ENCODE measurements at regions not wholly inside any gene's neighbourhood (a gene's known extent, or its start where the extent isn't known, plus 50 kb on each side); places are given as distances from the start of the nearest gene placed in this dataset.

GRCh38 chr9:107756091-107756490 lies 266.5 kb upstream of the KLF4 start:
- Histone ChIP-seq H3K4me1 (ENCODE audit: insufficient read depth) (peaks cover 3% of the 10 kb centered on the region), H3K9me3 (no peaks in the 10 kb centered on the region), H3K27me3 (no peaks in the 10 kb centered on the region), H3K4me3 (no peak overlapping the region), H3K27ac (no peak overlapping the region), H3K36me3 (no peaks in the 10 kb centered on the region)
- TF ChIP-seq CTCF (IDR thresholded peaks at IDR 0.05) = no peak
- TF ChIP-seq EP300 (IDR thresholded peaks at IDR 0.05) = no peak
- TF ChIP-seq POLR2A (IDR thresholded peaks at IDR 0.05) = no peak
- 91 to 97% (median 97%) methylated on average over 1 of the region's 1 CpG for WGBS, 3 donors
- intact Hi-C loops (cut with DNase I) = no loop called here
- no peak for DNase-seq

GRCh38 chr9:107755246-107755645 lies 265.7 kb upstream of the KLF4 start:
- no peak overlapping the region for H3K27ac ChIP-seq
- 69 to 81% (median 74%) methylated on average over 4 of the region's 4 CpGs for WGBS, 3 donors
- no peaks in the 10 kb centered on the region for H3K27me3 ChIP-seq
- peaks cover 5% of the 10 kb centered on the region for H3K4me1 ChIP-seq (ENCODE audit: insufficient read depth)
- intact Hi-C loops (cut with DNase I) = no loop called here
- no peak overlapping the region for H3K4me3 ChIP-seq
- TF ChIP-seq EP300 (IDR thresholded peaks at IDR 0.05) = no peak
- no peak for TF ChIP-seq POLR2A (IDR thresholded peaks at IDR 0.05)
- TF ChIP-seq CTCF (IDR thresholded peaks at IDR 0.05) = no peak
- H3K9me3 ChIP-seq = no peaks in the 10 kb centered on the region
- no peak for DNase-seq
- H3K36me3 ChIP-seq = no peaks in the 10 kb centered on the region

GRCh38 chr9:107751567-107752210 lies 262.1 kb upstream of the KLF4 start:
- WGBS, 3 donors = 31 to 41% (median 40%) methylated on average over 5 of the region's 5 CpGs
- peak in 3 of 5 donors; percentile 28 to 35 (median 32) for DNase-seq
- Histone ChIP-seq H3K27me3 (no peaks in the 10 kb centered on the region), H3K9me3 (no peaks in the 10 kb centered on the region), H3K4me3 (no peak overlapping the region), H3K36me3 (no peaks in the 10 kb centered on the region), H3K27ac (peak overlapping the region; percentile 9 to 88), H3K4me1 (ENCODE audit: insufficient read depth) (peaks cover 13% of the 10 kb centered on the region)
- TF ChIP-seq CTCF (IDR thresholded peaks at IDR 0.05) = no peak
- no peak for TF ChIP-seq EP300 (IDR thresholded peaks at IDR 0.05)
- TF ChIP-seq POLR2A (IDR thresholded peaks at IDR 0.05) = no peak
- intact Hi-C loops (cut with DNase I) = loop anchor here in 1 of 4 donors (5.0 kb wide), 2 partner anchors 114 to 264 kb away; partner anchors contain the start of gene KLF4

GRCh38 chr9:107750741-107751566 lies 261.4 kb upstream of the KLF4 start:
- Histone ChIP-seq H3K27me3 (no peaks in the 10 kb centered on the region), H3K4me1 (ENCODE audit: insufficient read depth) (peaks cover 13% of the 10 kb centered on the region), H3K36me3 (no peaks in the 10 kb centered on the region), H3K4me3 (no peak overlapping the region), H3K27ac (peak overlapping the region; percentile 9 to 88), H3K9me3 (no peaks in the 10 kb centered on the region)
- intact Hi-C loops (cut with DNase I) = loop anchor here in 1 of 4 donors (5.0 kb wide), 2 partner anchors 114 to 264 kb away; partner anchors contain the start of gene KLF4
- peak; percentile 85 to 94 (median 88) for DNase-seq
- no peak for TF ChIP-seq POLR2A (IDR thresholded peaks at IDR 0.05)
- TF ChIP-seq CTCF (IDR thresholded peaks at IDR 0.05) = no peak
- peak; percentile 38 for TF ChIP-seq EP300 (IDR thresholded peaks at IDR 0.05)
- 3 to 6% (median 6%) methylated on average over 8 of the region's 8 CpGs for WGBS, 3 donors
